ENCODE measurements at regions not wholly inside any gene's neighbourhood (a gene's known extent, or its start where the extent isn't known, plus 50 kb on each side); places are given as distances from the start of the nearest gene placed in this dataset.

DNA sequence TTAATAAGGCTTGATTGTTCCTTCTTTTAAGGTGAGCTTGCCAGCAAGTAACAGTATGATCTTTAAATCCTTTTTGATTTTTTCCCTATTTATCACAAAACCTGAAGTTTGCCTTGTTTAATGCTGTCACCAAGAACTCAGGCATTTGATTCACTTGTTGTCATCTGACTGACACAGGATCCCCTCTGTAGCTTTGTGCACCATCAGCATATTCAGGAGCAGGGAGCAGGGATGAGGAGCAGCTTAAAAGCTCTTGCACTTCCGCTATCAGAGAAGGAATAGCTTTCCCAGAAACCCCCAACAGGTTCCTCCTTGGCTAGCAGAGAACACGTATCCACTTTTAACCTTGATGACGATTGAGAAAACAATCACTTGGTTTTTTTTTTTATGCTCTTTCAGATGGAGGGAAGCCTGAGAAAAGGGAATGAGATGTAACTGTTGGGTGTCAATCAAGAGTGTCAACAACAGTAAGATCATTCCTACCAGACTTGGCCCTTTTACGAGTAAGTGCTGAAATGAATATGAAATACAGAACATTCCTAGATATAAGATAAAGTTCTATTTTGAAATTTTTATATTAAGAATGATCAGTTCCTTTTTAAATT is 433.1 kb upstream of the CDH18 start:
- DNase-seq (ENCODE audit: low read depth), result no peak
